Neuronal stem cell (in vitro differentiated cells): ENCODE measurements at regions not wholly inside any gene's neighbourhood (a gene's known extent, or its start where the extent isn't known, plus 50 kb on each side); places are given as distances from the start of the nearest gene placed in this dataset.
"Not testable (repeated sequence)": the region's sequence is repeated elsewhere in the genome, so short reads cannot be mapped to it uniquely, and the experiment has no call there.

ENCODE experiments used
- DNase-seq: peaks from one replicate; pipeline ENCODE4 v3.0.0-alpha.2; 2013; ENCODE audit warnings: low spot score
- H2AFZ ChIP-seq: one replicate; pipeline ENCODE4 v1.6.1; 2013; ENCODE audit warnings: mild to moderate bottlenecking, low read length, inconsistent platforms
- H2AK5ac ChIP-seq: 2 replicates; pipeline ENCODE4 v1.6.1; 2013; ENCODE audit warnings: low read depth, mild to moderate bottlenecking, inconsistent platforms, low read length, moderate library complexity, mixed read lengths
- H2BK120ac ChIP-seq: 2 replicates; pipeline ENCODE4 v1.6.1; 2013; ENCODE audit warnings: low read depth, mild to moderate bottlenecking, inconsistent platforms, low read length, moderate library complexity, mixed read lengths
- H2BK12ac ChIP-seq: one replicate; pipeline ENCODE4 v1.6.1; 2013; ENCODE audit warnings: low read length, inconsistent platforms
- H2BK15ac ChIP-seq: 2 replicates; pipeline ENCODE4 v1.6.1; 2013; ENCODE audit warnings: mild to moderate bottlenecking, low read length, inconsistent platforms, mixed read lengths
- H2BK5ac ChIP-seq: one replicate; pipeline ENCODE4 v1.6.1; 2013; ENCODE audit warnings: inconsistent platforms, mild to moderate bottlenecking, low read length, moderate library complexity
- H3K14ac ChIP-seq: one replicate; pipeline ENCODE4 v1.6.1; 2013; ENCODE audit warnings: low read length, inconsistent platforms
- H3K18ac ChIP-seq: 2 replicates; pipeline ENCODE4 v1.6.1; 2013; ENCODE audit warnings: low read length, inconsistent platforms
- H3K23ac ChIP-seq: 2 replicates; pipeline ENCODE4 v1.6.1; 2013; ENCODE audit warnings: low read depth, mild to moderate bottlenecking, mixed read lengths, low read length, inconsistent platforms; ENCODE audit not compliant: poor library complexity
- H3K27ac ChIP-seq: replicated peaks from 3 replicates; pipeline ENCODE4 v1.5.1; 2013; ENCODE audit warnings: low read length, inconsistent platforms
- H3K27me3 ChIP-seq, 3 experiments: 2 replicates each; pipeline ENCODE4 v1.6.1; 2013; ENCODE audit warnings: low read length in 3 of 3, mild to moderate bottlenecking in 2 of 3, inconsistent platforms in 1 of 3, low read depth in 1 of 3, mixed read lengths in 1 of 3, moderate library complexity in 1 of 3; ENCODE audit not compliant: control insufficient read depth in 3 of 3, insufficient read depth in 3 of 3
- H3K36me3 ChIP-seq, 2 donors: replicated peaks in 1 of 2; 2 replicates each; pipeline ENCODE4 v1.6.1; 2013; ENCODE audit warnings: low read length in 2 of 2; ENCODE audit not compliant: control insufficient read depth in 2 of 2, insufficient read depth in 2 of 2
- H3K4ac ChIP-seq: 2 replicates; pipeline ENCODE4 v1.6.1; 2013; ENCODE audit warnings: inconsistent platforms, mild to moderate bottlenecking, low read length, moderate library complexity
- H3K4me1 ChIP-seq, 2 donors: 1 replicate in 1 of 2; 2 replicates in 1 of 2; pipeline ENCODE4 v1.6.1; 2013; ENCODE audit warnings: low read length in 2 of 2, low read depth in 1 of 2; ENCODE audit not compliant: control insufficient read depth in 2 of 2, insufficient read depth in 1 of 2
- H3K4me2 ChIP-seq: one replicate; pipeline ENCODE4 v1.6.1; 2013; ENCODE audit warnings: mild to moderate bottlenecking, low read length, inconsistent platforms; ENCODE audit not compliant: insufficient read depth, poor library complexity, severe bottlenecking
- H3K4me3 ChIP-seq, 2 donors: 2 replicates each; pipeline ENCODE4 v1.5.1; 2013; ENCODE audit warnings: low read length in 2 of 2, mild to moderate bottlenecking in 2 of 2, inconsistent platforms in 1 of 2, moderate library complexity in 1 of 2
- H3K79me1 ChIP-seq: one replicate; pipeline ENCODE4 v1.6.1; 2013; ENCODE audit warnings: low read depth, mild to moderate bottlenecking, inconsistent platforms, low read length, moderate library complexity
- H3K9ac ChIP-seq: one replicate; pipeline ENCODE4 v1.6.1; 2013; ENCODE audit warnings: mild to moderate bottlenecking, low read depth, low read length, inconsistent platforms; ENCODE audit not compliant: poor library complexity
- H3K9me3 ChIP-seq, 2 donors: replicated peaks in 1 of 2; 2 replicates each; pipeline versions ENCODE3 to v1.6.1; 2013; ENCODE audit warnings: low read length in 2 of 2, mild to moderate bottlenecking in 2 of 2, inconsistent platforms in 1 of 2, low read depth in 1 of 2, mixed read lengths in 1 of 2, moderate library complexity in 1 of 2; ENCODE audit not compliant: control insufficient read depth in 2 of 2, insufficient read depth in 1 of 2
- H4K8ac ChIP-seq: one replicate; pipeline ENCODE4 v1.6.1; 2013; ENCODE audit warnings: low read depth, mild to moderate bottlenecking, inconsistent platforms, low read length, moderate library complexity
- H4K91ac ChIP-seq: one replicate; pipeline ENCODE4 v1.6.1; 2013; ENCODE audit warnings: low read length, low read depth, mild to moderate bottlenecking, inconsistent platforms; ENCODE audit not compliant: poor library complexity
- WGBS, 2 donors: extraction: QIAGEN DNeasy Blood & Tissue Kit; methylation state at CpG; one replicate each; pipeline ENCODE4 v1.1.7; 2013; ENCODE audit warnings: missing lambda C conversion rate in 2 of 2, mixed read lengths in 1 of 2; ENCODE audit not compliant: insufficient read length in 2 of 2, insufficient replicate concordance in 1 of 2; ENCODE audit errors: extremely low coverage in 2 of 2; 5-methylcytosine and 5-hydroxymethylcytosine counted together

DNA sequence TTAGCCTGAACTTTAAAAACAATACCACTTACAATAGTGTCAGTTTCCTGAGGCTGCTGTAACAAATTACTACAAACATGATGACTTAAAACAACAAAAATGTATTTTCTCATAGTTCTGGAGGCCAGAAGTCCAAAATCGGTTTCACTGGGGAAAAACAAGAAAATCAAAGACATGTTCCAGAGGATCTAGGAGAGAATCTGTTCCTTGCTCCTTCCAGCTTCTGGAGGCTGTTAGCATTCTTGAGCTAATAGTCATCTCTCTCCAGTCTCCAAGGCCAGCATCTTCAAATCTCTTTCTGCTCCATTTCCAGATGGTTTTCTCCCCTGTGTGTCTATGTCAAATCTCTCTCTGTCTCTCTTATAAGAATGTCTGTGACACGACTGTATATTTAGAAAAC, 67.6 kb upstream of the TEAD1 start:
- no peak overlapping the region for H4K91ac ChIP-seq
- H2BK12ac ChIP-seq = no peak overlapping the region
- peaks cover 3 to 4% of the 10 kb centered on the region in 2 donors for H3K9me3 ChIP-seq
- no peak overlapping the region for H2AK5ac ChIP-seq
- no CpG with 5 or more reads among the region's 2 CpGs for WGBS, 2 donors
- H2BK120ac ChIP-seq = no peak overlapping the region
- H3K4ac ChIP-seq = no peak overlapping the region
- no peak overlapping the region for H4K8ac ChIP-seq
- H2BK15ac ChIP-seq = no peak overlapping the region
- no peaks in the 10 kb centered on the region for H3K4me1 ChIP-seq
- no peak overlapping the region for H3K9ac ChIP-seq
- H3K14ac ChIP-seq = no peak overlapping the region
- H3K27ac ChIP-seq = no peak overlapping the region
- no peak overlapping the region for H2BK5ac ChIP-seq
- no peaks in the 10 kb centered on the region for H3K79me1 ChIP-seq
- no peak overlapping the region for H3K18ac ChIP-seq
- no peak for DNase-seq
- H2AFZ ChIP-seq = no peak overlapping the region
- H3K36me3 ChIP-seq = no peaks in the 10 kb centered on the region
- no peak overlapping the region for H3K23ac ChIP-seq
- H3K4me3 ChIP-seq = no peak overlapping the region
- H3K27me3 ChIP-seq = no peaks in the 10 kb centered on the region
- no peak overlapping the region for H3K4me2 ChIP-seq

DNA sequence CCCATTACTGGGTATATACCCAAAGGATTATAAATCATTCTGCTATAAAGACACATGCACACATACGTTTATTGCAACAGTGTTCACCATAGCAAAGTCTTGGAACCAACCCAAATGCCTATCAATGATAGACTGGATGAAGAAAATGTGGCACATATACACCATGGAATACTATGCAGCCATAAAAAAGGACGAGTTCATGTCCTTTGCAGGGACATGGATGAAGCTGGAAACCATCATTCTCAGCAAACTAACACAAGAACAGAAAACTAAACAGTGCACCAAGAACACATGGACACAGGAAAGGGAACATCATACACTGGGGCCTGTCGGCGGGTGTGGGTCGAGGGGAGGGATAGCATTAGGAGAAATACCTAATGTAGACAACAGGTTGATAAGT, 65.5 kb upstream of the TEAD1 start:
- not testable (repeated sequence) for H4K8ac ChIP-seq, H3K4me1 ChIP-seq, H3K27ac ChIP-seq, H2BK5ac ChIP-seq, H3K4me2 ChIP-seq, H3K9me3 ChIP-seq, H4K91ac ChIP-seq, H3K4me3 ChIP-seq, H3K36me3 ChIP-seq, H3K14ac ChIP-seq, H3K18ac ChIP-seq, H2AFZ ChIP-seq, H3K27me3 ChIP-seq, H3K4ac ChIP-seq, H2BK15ac ChIP-seq, H3K23ac ChIP-seq, H3K79me1 ChIP-seq, H3K9ac ChIP-seq, H2BK12ac ChIP-seq, H2BK120ac ChIP-seq, H2AK5ac ChIP-seq, DNase-seq
- no CpG with 5 or more reads among the region's 5 CpGs for WGBS, 2 donors

DNA sequence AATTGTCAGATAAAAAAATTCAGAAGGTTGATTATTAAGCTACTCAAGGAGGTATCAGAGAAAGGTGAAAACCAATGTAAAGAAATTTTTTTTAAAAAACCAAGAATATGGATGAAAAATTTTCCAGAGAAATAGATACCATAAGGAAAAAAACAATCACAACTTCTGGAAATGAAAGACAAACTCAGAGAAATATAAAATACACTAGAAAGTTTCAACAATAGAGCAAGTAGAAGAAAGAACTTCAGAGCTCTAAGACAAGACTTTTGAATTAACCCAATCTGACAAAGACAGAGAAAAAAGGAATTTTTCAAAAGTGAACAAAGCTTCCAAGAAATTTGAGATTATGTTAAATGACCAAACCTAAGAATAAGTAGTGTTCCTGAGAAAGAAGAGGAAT, 62.9 kb upstream of the TEAD1 start:
- H3K14ac ChIP-seq = no peak overlapping the region
- no peaks in the 10 kb centered on the region for H3K79me1 ChIP-seq
- H2BK15ac ChIP-seq = no peak overlapping the region
- H3K4me2 ChIP-seq = no peak overlapping the region
- no peak overlapping the region for H3K23ac ChIP-seq
- no peak overlapping the region for H3K4ac ChIP-seq
- no peak overlapping the region for H2BK120ac ChIP-seq
- no peaks in the 10 kb centered on the region for H3K36me3 ChIP-seq
- no peak overlapping the region for H3K18ac ChIP-seq
- H4K91ac ChIP-seq = no peak overlapping the region
- peaks cover 3 to 4% of the 10 kb centered on the region in 2 donors for H3K9me3 ChIP-seq
- no peak for DNase-seq
- no peaks in the 10 kb centered on the region for H3K4me1 ChIP-seq
- no peak overlapping the region for H3K27ac ChIP-seq
- no peak overlapping the region for H2AK5ac ChIP-seq
- H3K9ac ChIP-seq = no peak overlapping the region
- no peak overlapping the region for H2BK5ac ChIP-seq
- no peak overlapping the region for H2BK12ac ChIP-seq
- no peak overlapping the region for H4K8ac ChIP-seq
- H3K27me3 ChIP-seq = no peaks in the 10 kb centered on the region
- H2AFZ ChIP-seq = no peak overlapping the region
- H3K4me3 ChIP-seq = no peak overlapping the region

DNA sequence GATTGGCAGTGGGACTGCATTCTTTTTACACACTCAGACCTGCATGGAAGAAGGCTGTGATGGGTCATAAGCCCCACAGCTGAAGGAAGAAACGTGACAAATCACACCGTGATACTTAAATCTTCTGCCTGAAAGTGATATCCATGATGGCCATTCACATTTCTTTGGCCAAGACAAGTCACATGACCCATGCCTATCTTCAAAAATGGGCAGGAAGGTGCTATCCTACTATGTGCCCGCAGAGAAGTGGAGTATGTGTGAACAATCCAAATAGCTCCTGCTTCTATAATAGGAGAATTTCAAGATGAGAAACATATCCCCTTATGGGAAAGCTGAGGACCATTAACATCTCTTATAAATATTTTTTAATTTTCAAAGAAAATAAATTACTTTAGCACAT, 56.6 kb upstream of the TEAD1 start:
- H3K4me1 ChIP-seq = no peaks in the 10 kb centered on the region
- no peak overlapping the region for H3K14ac ChIP-seq
- no peak overlapping the region for H3K18ac ChIP-seq
- no peak overlapping the region for H4K8ac ChIP-seq
- H3K27me3 ChIP-seq = peaks cover 0 to 4% (median 0%) of the 10 kb centered on the region in 3 experiments
- H3K79me1 ChIP-seq = no peaks in the 10 kb centered on the region
- no peak overlapping the region for H3K9ac ChIP-seq
- no peaks in the 10 kb centered on the region for H3K9me3 ChIP-seq
- WGBS, 2 donors = no CpG with 5 or more reads among the region's 3 CpGs
- no peak for DNase-seq
- no peak overlapping the region for H3K4me2 ChIP-seq
- H3K4ac ChIP-seq = no peak overlapping the region
- no peaks in the 10 kb centered on the region for H3K36me3 ChIP-seq
- H2BK15ac ChIP-seq = no peak overlapping the region
- H2AK5ac ChIP-seq = no peak overlapping the region
- H3K4me3 ChIP-seq = no peak overlapping the region
- no peak overlapping the region for H4K91ac ChIP-seq
- H2BK120ac ChIP-seq = no peak overlapping the region
- no peak overlapping the region for H2BK5ac ChIP-seq
- no peak overlapping the region for H3K27ac ChIP-seq
- H3K23ac ChIP-seq = no peak overlapping the region
- H2BK12ac ChIP-seq = no peak overlapping the region
- H2AFZ ChIP-seq = no peak overlapping the region
